HG03521 (cell line): ENCODE measurements at regions not wholly inside any gene's neighbourhood (a gene's known extent, or its start where the extent isn't known, plus 50 kb on each side); places are given as distances from the start of the nearest gene placed in this dataset.
"Not testable (repeated sequence)": the region's sequence is repeated elsewhere in the genome, so short reads cannot be mapped to it uniquely, and the experiment has no call there.

Experiments
- ATAC-seq: cut with Tn5 transposase; IDR thresholded peaks from one replicate; pipeline ENCODE4 v1.9.1; 2021; ENCODE audit warnings: mild to moderate bottlenecking, moderate library complexity; ENCODE audit not compliant: unreplicated experiment

DNA sequence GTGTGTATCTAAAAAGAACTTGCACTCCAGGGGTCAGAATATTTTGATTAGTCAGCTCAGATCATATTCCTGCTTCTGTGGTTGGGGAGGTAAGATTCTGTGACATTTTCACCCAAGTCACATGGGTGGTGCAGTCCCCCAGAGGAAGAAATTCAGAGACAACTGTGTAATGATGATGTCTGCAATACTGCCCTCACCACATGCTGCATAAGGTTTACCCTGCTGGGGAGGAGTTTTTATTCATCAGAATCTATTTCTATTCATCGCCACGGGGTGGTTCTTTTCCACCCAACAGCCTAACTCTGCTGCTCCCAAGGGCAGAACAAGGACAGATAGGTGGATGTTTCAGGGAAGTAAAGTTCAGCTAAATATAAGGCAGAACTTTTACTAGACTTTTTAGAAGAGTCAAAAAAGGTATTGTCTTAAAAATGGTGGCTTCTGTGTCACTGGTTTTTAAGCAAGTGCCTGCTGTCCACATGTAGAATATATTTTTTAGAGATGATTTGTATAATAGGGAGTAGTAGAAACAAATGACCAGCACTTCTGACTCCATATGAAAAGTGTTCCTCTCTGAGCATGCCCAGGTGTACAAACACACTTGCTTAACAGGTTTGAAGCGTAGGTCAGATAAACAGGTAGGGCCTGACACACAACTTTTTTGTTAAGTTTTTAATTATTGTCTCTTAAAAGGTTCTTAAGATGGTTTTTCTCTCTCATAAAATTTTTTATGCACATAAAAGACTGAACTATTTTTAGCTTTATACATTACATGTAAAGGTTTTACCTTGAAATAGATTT is 352.7 kb downstream of the LRRC70 start:
- ATAC-seq = no peak

DNA sequence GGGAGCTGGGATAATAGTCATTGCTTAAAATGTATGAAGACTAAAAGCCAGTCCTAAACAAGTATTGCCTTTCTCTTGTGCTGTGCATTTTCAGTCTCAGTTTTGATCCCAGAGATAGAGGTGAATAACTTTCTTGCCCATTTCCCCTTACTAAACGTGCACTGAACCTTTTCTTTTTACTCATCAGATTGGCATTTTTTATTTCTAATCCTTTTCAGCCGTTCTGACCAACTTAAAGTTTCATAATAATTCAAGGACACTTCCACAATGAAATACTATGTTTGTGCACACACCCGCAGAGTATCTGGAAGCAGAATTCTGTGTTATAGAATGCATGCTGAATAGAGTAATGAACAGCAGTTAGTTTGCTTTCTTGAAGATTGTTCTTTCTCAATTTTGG is 343.6 kb downstream of the LRRC70 start:
- ATAC-seq = no peak

DNA sequence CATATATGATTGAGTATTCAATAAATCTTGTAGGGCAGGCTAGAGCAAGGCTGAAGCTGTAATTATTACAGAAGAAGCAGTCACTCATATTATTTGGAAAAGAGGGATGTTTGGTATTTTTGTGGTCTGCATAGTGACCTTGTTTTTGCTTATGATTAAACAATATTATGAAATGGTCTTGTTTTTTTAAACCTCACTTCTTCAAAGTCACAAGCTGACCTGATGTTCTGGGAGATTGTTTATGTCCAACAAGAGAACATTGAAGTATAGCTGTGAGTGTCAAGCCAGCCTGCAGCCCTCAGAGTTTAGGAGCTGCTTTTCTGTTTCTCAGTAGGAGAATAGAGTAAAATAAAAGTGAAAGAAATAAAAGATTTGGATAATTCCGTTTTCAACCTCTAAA is 342.2 kb downstream of the LRRC70 start:
- ATAC-seq = no peak

DNA sequence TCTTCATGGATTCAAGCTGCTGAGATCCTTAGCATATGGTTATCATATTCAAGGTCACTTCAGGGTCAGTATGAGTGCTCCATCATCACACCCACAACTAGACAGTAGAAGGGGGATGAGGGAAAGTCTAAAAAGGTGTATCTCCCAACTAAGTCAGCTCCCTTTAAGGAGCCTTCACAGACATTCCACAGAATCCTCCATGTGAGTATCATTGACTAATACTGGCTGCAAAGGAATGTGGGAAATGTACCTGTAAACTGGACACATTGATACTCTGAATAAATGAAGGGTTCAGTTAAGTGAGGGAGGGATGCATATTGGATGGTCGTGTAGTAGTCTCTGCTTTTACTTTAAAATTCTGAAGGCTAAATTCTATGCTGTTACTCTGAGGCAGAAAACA is 330.7 kb downstream of the LRRC70 start:
- no peak for ATAC-seq

GRCh38 chr5:62902126-62902525 is 323.5 kb downstream of the LRRC70 start:
- no peak for ATAC-seq

- no peak for ATAC-seq
These were observed 322.4 kb downstream of the LRRC70 start for GRCh38 chr5:62900976-62901375.

DNA sequence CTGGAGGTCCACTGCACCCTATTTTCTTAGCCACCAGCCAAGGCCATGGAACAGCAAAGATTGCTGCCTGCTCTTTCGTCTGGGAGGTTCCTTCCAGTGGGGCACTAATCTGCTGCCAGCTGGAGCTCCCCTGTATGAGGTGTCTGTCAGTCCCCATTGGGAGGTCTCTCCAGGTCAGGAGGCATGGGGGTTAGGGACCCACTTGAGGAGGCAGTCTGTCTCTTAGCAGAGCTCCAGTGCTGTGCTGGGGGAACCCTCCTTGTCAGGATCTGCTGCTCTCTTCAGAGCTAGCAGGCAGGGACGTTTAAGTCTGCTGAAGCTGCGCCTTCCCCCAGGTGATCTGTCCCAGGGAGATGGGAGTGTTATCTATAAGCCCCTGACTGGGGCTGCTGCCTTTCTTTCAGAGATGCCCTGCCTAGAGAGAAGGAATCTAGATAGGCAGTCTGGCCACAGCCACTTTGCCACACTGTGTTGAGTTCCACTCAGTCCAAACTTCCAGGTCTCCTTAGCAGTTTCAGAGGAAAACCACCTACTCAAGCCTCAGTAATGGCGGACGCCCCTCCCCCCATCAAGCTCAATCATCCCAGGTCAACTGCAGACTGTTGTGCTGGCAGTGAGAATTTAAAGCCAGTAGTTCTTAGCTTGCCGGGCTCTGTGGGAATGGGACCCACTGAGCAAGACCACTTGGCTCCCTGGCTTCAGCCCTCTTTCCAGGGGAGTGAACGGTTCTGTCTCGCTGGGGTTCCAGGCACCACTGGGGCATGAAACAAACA is 317.7 kb downstream of the LRRC70 start:
- ATAC-seq = no peak

DNA sequence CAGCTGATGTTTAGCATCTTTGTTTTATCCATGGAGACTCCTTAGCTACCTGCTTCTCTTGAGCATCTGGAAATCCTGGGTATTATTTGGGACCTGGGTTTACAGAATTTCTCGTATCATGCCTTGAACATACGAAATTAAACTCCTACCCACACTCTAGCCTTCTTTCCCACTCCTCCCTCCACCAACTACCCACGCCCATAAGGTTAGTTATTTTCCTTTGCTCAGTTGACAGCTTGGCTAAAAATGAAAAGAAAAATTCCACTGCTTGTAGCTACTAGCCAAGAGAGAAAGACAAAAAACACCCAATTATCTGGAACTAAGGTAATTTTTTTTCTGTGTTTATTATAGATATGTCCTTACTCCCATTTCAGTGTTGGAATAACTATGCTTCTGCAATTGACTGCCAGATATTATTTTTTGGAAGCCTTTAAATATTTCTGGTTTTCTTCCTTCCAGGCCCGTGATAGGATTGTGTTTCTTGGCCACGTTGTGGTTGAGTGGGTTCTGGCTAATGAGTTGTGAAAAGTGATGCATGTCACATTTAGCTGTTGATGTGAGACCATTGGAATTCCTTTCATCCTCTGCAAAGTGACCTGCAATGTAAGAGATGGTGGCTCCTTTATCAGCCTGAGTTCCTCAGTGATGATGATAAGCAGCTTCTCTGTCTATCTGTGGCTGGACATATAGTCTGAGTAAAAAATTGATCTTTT is 308.1 kb downstream of the LRRC70 start:
- ATAC-seq = no peak

GRCh38 chr5:62837330-62837729 is 258.7 kb downstream of the LRRC70 start:
- ATAC-seq = not testable (repeated sequence)

GRCh38 chr5:62829604-62829986 is 251.0 kb downstream of the LRRC70 start:
- ATAC-seq = no peak

- no peak for ATAC-seq
These were observed 250.4 kb downstream of the LRRC70 start for GRCh38 chr5:62828742-62829603.

- ATAC-seq = no peak
These were observed 247.1 kb downstream of the LRRC70 start for GRCh38 chr5:62825623-62826220.

- ATAC-seq = no peak
These were observed 246.3 kb downstream of the LRRC70 start for GRCh38 chr5:62824936-62825335.

GRCh38 chr5:62817043-62817442 is 238.4 kb downstream of the LRRC70 start:
- ATAC-seq = not testable (repeated sequence)

DNA sequence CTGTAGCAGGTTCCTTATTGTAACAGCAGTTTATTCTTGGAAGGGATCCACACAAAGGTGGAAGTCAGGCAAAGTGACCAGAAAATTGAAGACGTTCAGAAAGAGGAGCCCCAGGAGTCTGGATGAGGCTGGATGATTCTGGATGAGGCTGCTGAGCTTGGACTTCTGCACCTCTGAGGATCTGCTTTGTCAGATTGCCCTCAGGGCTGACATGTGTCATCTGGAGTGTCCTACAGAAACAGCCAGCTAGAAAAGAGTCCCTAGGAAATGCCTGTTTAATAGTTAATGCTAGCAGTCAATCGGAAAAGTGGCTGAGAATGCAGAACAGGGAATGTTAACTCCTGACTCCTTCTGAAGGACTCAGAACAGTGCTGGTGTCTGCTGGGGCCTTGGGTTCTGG is 236.4 kb downstream of the LRRC70 start:
- ATAC-seq = no peak

DNA sequence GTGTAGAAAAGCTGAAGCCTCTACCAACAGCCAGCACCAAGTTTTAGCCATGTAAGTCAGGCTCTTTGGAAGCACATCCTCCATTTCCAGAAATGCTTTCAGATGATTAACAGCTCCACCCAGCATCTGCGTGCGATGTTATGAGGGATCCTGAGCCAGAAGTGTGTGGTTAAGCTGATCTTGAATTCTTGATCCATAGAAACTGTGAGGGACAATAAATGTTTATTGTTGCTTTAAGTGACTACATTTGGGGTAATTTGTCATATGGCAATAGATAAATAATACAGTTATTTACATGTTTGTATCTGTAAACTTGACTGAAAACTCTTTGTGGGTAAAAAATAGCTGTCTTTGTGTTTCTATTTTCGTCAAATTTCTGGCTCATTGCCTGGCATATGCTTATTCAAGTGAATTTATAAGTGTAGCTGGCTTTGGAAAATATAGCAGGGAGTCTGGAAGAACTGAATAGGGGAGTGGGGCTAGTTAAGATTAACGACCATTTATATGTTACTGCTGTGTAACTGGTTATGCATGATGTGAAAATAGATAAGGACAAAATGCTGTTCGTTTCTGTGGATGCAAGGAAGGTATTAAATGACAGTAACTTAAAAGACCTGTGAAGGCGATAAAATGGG is 234.1 kb downstream of the LRRC70 start:
- ATAC-seq = no peak

DNA sequence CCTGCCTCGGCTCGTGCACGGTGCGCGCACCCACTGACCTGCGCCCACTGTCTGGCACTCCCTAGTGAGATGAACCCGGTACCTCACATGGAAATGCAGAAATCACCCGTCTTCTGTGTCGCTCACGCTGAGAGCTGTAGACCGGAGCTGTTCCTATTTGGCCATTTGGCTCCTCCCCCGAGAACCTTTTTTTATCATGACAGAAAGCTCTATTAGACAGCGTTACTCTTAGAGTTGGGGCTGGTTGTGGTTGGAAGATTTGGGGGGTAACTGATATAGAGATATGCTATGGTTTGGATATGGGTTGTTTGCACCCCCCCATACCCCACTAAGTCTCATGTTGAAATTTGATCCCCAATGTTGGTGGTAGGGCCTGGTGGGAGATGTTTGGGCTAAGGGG is 226.2 kb downstream of the LRRC70 start:
- ATAC-seq = not testable (repeated sequence)

- no peak for ATAC-seq
These were observed 217.3 kb downstream of the LRRC70 start for GRCh38 chr5:62795926-62796325.

- ATAC-seq = no peak
These were observed 215.8 kb downstream of the LRRC70 start for GRCh38 chr5:62794456-62794855.

DNA sequence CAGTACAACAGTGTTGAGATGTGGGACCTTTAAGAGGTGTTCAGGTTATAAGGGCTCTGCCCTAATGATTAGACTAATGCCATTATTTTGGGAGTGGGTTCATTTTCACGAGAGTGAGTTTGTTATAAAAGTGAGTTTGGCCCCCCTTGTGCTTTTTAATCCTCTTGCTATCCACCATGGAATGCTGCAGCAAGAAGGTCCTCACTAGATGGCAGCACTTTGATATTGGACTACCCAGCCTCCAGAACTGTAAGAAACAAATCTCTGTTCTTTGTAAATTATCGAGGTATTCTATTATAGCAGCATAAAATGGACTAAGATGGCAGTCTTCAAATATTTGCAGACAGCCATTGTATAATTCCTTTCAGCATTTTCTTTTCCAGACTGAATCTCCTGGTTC is 212.4 kb downstream of the LRRC70 start:
- no peak for ATAC-seq
